Neural cell (in vitro differentiated cells): ENCODE measurements at regions not wholly inside any gene's neighbourhood (a gene's known extent, or its start where the extent isn't known, plus 50 kb on each side); places are given as distances from the start of the nearest gene placed in this dataset.

Source experiments
- H2AFZ ChIP-seq: fragments of 200-600, 300-800 bp; sonication (generic), shearing (Covaris generic); 2 replicates; pipeline ENCODE4 v1.6.0; 2014; ENCODE audit warnings: low read depth, mild to moderate bottlenecking, antibody characterized with exemption, low read length, moderate library complexity
- H3F3A ChIP-seq: fragments of 200-600 bp; shearing (Covaris generic); 2 replicates; pipeline ENCODE4 v1.6.1; 2016; ENCODE audit warnings: mild to moderate bottlenecking, moderate library complexity, mixed read lengths, antibody characterized with exemption, low read length; ENCODE audit not compliant: insufficient read depth, poor library complexity, severe bottlenecking
- H3K27ac ChIP-seq: fragments of 200-600, 300-800 bp; sonication (generic), shearing (Covaris generic); 2 replicates; pipeline ENCODE4 v1.5.1; 2014; ENCODE audit warnings: mild to moderate bottlenecking, low read length, moderate library complexity
- H3K27me3 ChIP-seq: fragments of 300-800, 200-600 bp; sonication (generic), shearing (Covaris generic); 2 replicates; pipeline ENCODE4 v1.6.0; 2014; ENCODE audit warnings: mild to moderate bottlenecking, low read depth, low read length, moderate library complexity; ENCODE audit not compliant: insufficient read depth
- H3K36me3 ChIP-seq: fragments of 300-800, 200-600 bp; sonication (generic), shearing (Covaris generic); 2 replicates; pipeline ENCODE4 v1.5.1; 2014; ENCODE audit warnings: mild to moderate bottlenecking, antibody characterized with exemption, low read length, moderate library complexity; ENCODE audit not compliant: insufficient read depth
- H3K4me2 ChIP-seq: fragments of 300-800, 200-600 bp; sonication (generic), shearing (Covaris generic); 2 replicates; pipeline ENCODE4 v1.6.0; 2014; ENCODE audit warnings: mild to moderate bottlenecking, low read length
- H3K4me3 ChIP-seq: fragments of 300-800, 200-600 bp; sonication (generic), shearing (Covaris generic); 2 replicates; pipeline ENCODE4 v1.5.1; 2014; ENCODE audit warnings: mild to moderate bottlenecking, low read length, moderate library complexity
- H3K79me2 ChIP-seq: fragments of 200-600 bp; shearing (Covaris generic); replicated peaks from 2 replicates; pipeline ENCODE4 v1.6.0; 2014; ENCODE audit warnings: mild to moderate bottlenecking, low read length, moderate library complexity; ENCODE audit not compliant: insufficient read depth
- H3K9ac ChIP-seq: fragments of 300-800, 200-600 bp; sonication (generic), shearing (Covaris generic); 2 replicates; pipeline ENCODE4 v1.6.1; 2016; ENCODE audit warnings: mild to moderate bottlenecking, low read length, mixed read lengths
- H3K9me2 ChIP-seq: fragments of 200-600 bp; shearing (Covaris generic); 2 replicates; pipeline ENCODE4 v1.6.1; 2016; ENCODE audit warnings: mild to moderate bottlenecking, low read length, mixed read lengths; ENCODE audit not compliant: insufficient read depth
- H3K9me3 ChIP-seq: fragments of 200-600, 300-800 bp; sonication (generic), shearing (Covaris generic); 2 replicates; pipeline ENCODE4 v1.6.1; 2016; ENCODE audit warnings: mild to moderate bottlenecking, mixed run types, low read length, moderate library complexity, mixed read lengths
- H4K20me1 ChIP-seq: fragments of 200-600 bp; shearing (Covaris generic); 2 replicates; pipeline ENCODE4 v1.6.1; 2016; ENCODE audit warnings: mild to moderate bottlenecking, mixed run types; ENCODE audit not compliant: insufficient read depth
- CTCF ChIP-seq: fragments of 450-650 bp; IDR thresholded peaks from 2 replicates; pipeline ENCODE4 v1.5.1; 2014; ENCODE audit warnings: antibody characterized with exemption, mild to moderate bottlenecking, moderate library complexity; ENCODE audit not compliant: poor library complexity, severe bottlenecking
- EP300 ChIP-seq: fragments of 450-650 bp; conservative IDR thresholded peaks from 2 replicates; pipeline ENCODE4 v1.6.1; 2014; ENCODE audit warnings: antibody characterized with exemption, mild to moderate bottlenecking, moderate library complexity; ENCODE audit not compliant: poor library complexity, severe bottlenecking
- EZH2 ChIP-seq: fragments of 200-600, 300-800 bp; shearing (Covaris generic), sonication (generic); IDR thresholded peaks from 2 replicates; pipeline ENCODE4 v1.6.1; 2014; ENCODE audit warnings: antibody characterized with exemption, low read length, borderline replicate concordance, mild to moderate bottlenecking; ENCODE audit not compliant: insufficient read depth, poor library complexity, severe bottlenecking
- MXI1 ChIP-seq: fragments of 450-650 bp; conservative IDR thresholded peaks from 2 replicates; pipeline ENCODE4 v1.6.1; 2014; ENCODE audit warnings: antibody characterized with exemption, mild to moderate bottlenecking; ENCODE audit not compliant: poor library complexity, severe bottlenecking
- POLR2AphosphoS5 ChIP-seq: IDR thresholded peaks from 2 replicates; pipeline ENCODE4 v1.6.1; 2012
- RAD21 ChIP-seq: fragments of 450-650 bp; conservative IDR thresholded peaks from 2 replicates; pipeline ENCODE4 v1.6.1; 2014; ENCODE audit warnings: antibody characterized with exemption, mild to moderate bottlenecking, moderate library complexity
- REST ChIP-seq: IDR thresholded peaks from 2 replicates; pipeline ENCODE4 v1.6.1; 2012; ENCODE audit warnings: borderline replicate concordance
- SMC3 ChIP-seq: fragments of 450-650 bp; conservative IDR thresholded peaks from 2 replicates; pipeline ENCODE4 v1.6.1; 2014; ENCODE audit warnings: antibody characterized with exemption, mild to moderate bottlenecking, moderate library complexity; ENCODE audit not compliant: poor library complexity
- TAF1 ChIP-seq: IDR thresholded peaks from 2 replicates; pipeline ENCODE4 v1.6.1; 2012; ENCODE audit warnings: low read depth

DNA sequence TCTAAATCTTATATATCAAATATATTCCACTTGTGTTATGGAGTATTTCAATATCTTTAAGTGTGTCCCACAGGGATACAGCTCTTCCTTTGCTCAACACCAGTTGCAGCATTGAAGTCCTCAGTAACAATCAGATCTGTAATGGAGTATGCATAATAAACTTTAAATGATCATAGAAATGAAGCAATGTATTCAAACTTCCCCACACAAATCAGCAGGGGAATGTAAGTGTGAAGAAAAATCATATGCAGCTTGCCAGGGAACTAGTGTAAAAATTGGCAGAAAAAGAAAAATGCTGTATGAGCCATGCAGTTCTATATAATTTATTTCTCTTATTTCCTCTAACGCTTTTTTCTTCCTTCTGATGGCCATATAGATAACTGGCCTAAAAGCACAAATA, 444.3 kb upstream of the VSTM2A start:
- no peak overlapping the region for H3K4me3 ChIP-seq
- H3K4me2 ChIP-seq, result no peak overlapping the region
- no peaks in the 10 kb centered on the region for H3K36me3 ChIP-seq
- H3K9me3 ChIP-seq, result no peaks in the 10 kb centered on the region
- H2AFZ ChIP-seq, result no peak overlapping the region
- no peak for TF ChIP-seq REST
- TF ChIP-seq SMC3, result no peak
- no peak for TF ChIP-seq TAF1
- no peak for TF ChIP-seq EP300
- no peak for TF ChIP-seq POLR2AphosphoS5
- no peak for TF ChIP-seq RAD21
- no peak for TF ChIP-seq EZH2
- TF ChIP-seq CTCF, result no peak
- TF ChIP-seq MXI1, result no peak
- no peak overlapping the region for H3K27ac ChIP-seq
- H4K20me1 ChIP-seq, result no peaks in the 10 kb centered on the region
- H3F3A ChIP-seq, result no peaks in the 10 kb centered on the region
- no peaks in the 10 kb centered on the region for H3K9me2 ChIP-seq
- no peaks in the 10 kb centered on the region for H3K79me2 ChIP-seq
- H3K27me3 ChIP-seq, result no peaks in the 10 kb centered on the region
- no peak overlapping the region for H3K9ac ChIP-seq

DNA sequence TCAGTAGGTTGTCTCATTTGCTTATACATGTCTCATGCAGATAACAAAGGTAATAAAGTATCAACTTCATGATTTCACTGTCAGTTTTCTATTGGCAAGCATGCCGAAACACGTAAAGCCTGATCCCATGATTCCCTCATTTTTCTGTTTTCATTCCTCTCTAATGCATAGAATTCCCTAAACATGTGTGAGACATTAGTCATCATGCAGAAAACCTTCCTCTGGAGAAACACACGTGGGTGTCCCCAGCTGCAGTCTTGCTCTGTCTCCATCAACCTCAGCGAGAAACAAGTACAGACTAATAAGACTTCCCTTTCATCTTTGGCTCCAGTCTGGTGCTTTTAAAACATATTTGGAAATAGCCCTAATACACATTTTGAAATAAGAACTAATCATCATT, 432.7 kb upstream of the VSTM2A start:
- H3K4me2 ChIP-seq, result no peak overlapping the region
- H3K79me2 ChIP-seq, result no peaks in the 10 kb centered on the region
- no peaks in the 10 kb centered on the region for H3F3A ChIP-seq
- H3K9ac ChIP-seq, result no peak overlapping the region
- no peaks in the 10 kb centered on the region for H3K9me3 ChIP-seq
- no peaks in the 10 kb centered on the region for H3K27me3 ChIP-seq
- no peak overlapping the region for H2AFZ ChIP-seq
- H3K4me3 ChIP-seq, result no peak overlapping the region
- H4K20me1 ChIP-seq, result no peaks in the 10 kb centered on the region
- no peak for TF ChIP-seq POLR2AphosphoS5
- no peak for TF ChIP-seq RAD21
- TF ChIP-seq REST, result no peak
- TF ChIP-seq MXI1, result no peak
- TF ChIP-seq SMC3, result no peak
- TF ChIP-seq EP300, result no peak
- no peak for TF ChIP-seq CTCF
- no peak for TF ChIP-seq TAF1
- no peak for TF ChIP-seq EZH2
- H3K9me2 ChIP-seq, result no peaks in the 10 kb centered on the region
- no peak overlapping the region for H3K27ac ChIP-seq
- no peaks in the 10 kb centered on the region for H3K36me3 ChIP-seq
